Tibial nerve (tissue), 4 donors: ENCODE measurements at regions not wholly inside any gene's neighbourhood (a gene's known extent, or its start where the extent isn't known, plus 50 kb on each side); places are given as distances from the start of the nearest gene placed in this dataset.

Experiments
- DNase-seq, 2 donors: peaks; one replicate each; pipeline ENCODE4 v3.0.0-alpha.2; 2019; ENCODE audit warnings: low spot score in 2 of 2
- H3K27ac ChIP-seq, 4 donors: fragments of 200-600 bp; sonication (generic) in 3 of 4; one replicate each; pipeline ENCODE4 v1.5.1; 2017 to 2019; ENCODE audit warnings: mild to moderate bottlenecking in 1 of 4
- H3K27me3 ChIP-seq, 2 donors: fragments of 200-600 bp; sonication (generic) in 1 of 2; one replicate each; pipeline versions ENCODE4 v1.5.1 to v1.6.0; 2017 to 2019
- H3K36me3 ChIP-seq, 3 donors: fragments of 200-600 bp; sonication (generic); one replicate each; pipeline ENCODE4 v1.5.1; 2018 to 2019
- H3K4me1 ChIP-seq, 4 donors: fragments of 200-600 bp; sonication (generic) in 3 of 4; one replicate each; pipeline ENCODE4 v1.5.1; 2017 to 2019
- H3K4me3 ChIP-seq, 4 donors: fragments of 200-600 bp; sonication (generic) in 3 of 4; one replicate each; pipeline ENCODE4 v1.5.1; 2017 to 2019; ENCODE audit warnings: mild to moderate bottlenecking in 1 of 4, moderate library complexity in 1 of 4
- H3K9me3 ChIP-seq, 4 donors: fragments of 200-600 bp; sonication (generic) in 3 of 4; one replicate each; pipeline ENCODE4 v1.5.1; 2017 to 2019
- EP300 ChIP-seq, 2 donors: sonication (generic); formaldehyde crosslinking; IDR thresholded peaks; one replicate each; pipeline ENCODE4 v1.6.1; 2017; ENCODE audit warnings: antibody characterized with exemption in 2 of 2, mild to moderate bottlenecking in 1 of 2
- POLR2A ChIP-seq, 2 donors: fragments of 450-650 bp; IDR thresholded peaks; one replicate each; pipeline ENCODE4 v1.6.1; 2017; ENCODE audit warnings: antibody characterized with exemption in 2 of 2, mild to moderate bottlenecking in 2 of 2, moderate library complexity in 2 of 2
- WGBS, 2 donors: methylation state at CpG; one replicate each; pipeline ENCODE4 v1.1.5; 2018; 5-methylcytosine and 5-hydroxymethylcytosine counted together
- TF ChIP-seq, protein P1 (sequence below), 5 experiments: fragments of 200-600 bp in 3 of 5; fragments of 450-650 bp in 2 of 5; sonication (generic) in 3 of 5; IDR thresholded peaks; one replicate each; pipeline ENCODE4 v1.5.1; 2016 to 2019; ENCODE audit warnings: antibody characterized with exemption in 5 of 5, mild to moderate bottlenecking in 3 of 5, moderate library complexity in 2 of 5

GRCh38 chr7:9083837-9084236, 650.4 kb downstream of the NXPH1 start:
- no peak for TF ChIP-seq EP300 (IDR thresholded peaks at IDR 0.05)
- TF ChIP-seq POLR2A (IDR thresholded peaks at IDR 0.05), result no peak
- TF ChIP-seq, protein P1, sequence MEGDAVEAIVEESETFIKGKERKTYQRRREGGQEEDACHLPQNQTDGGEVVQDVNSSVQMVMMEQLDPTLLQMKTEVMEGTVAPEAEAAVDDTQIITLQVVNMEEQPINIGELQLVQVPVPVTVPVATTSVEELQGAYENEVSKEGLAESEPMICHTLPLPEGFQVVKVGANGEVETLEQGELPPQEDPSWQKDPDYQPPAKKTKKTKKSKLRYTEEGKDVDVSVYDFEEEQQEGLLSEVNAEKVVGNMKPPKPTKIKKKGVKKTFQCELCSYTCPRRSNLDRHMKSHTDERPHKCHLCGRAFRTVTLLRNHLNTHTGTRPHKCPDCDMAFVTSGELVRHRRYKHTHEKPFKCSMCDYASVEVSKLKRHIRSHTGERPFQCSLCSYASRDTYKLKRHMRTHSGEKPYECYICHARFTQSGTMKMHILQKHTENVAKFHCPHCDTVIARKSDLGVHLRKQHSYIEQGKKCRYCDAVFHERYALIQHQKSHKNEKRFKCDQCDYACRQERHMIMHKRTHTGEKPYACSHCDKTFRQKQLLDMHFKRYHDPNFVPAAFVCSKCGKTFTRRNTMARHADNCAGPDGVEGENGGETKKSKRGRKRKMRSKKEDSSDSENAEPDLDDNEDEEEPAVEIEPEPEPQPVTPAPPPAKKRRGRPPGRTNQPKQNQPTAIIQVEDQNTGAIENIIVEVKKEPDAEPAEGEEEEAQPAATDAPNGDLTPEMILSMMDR (IDR thresholded peaks at IDR 0.05), result no peak
- Histone ChIP-seq H3K4me3 (no peak overlapping the region), H3K9me3 (no peaks in the 10 kb centered on the region), H3K36me3 (no peaks in the 10 kb centered on the region), H3K27me3 (no peaks in the 10 kb centered on the region), H3K4me1 (no peaks in the 10 kb centered on the region), H3K27ac (no peak overlapping the region)
- WGBS, 2 donors, result 66 to 85% methylated on average over 5 of the region's 5 CpGs
- no peak for DNase-seq

GRCh38 chr7:9091282-9091681, 657.9 kb downstream of the NXPH1 start:
- no peaks in the 10 kb centered on the region for H3K9me3 ChIP-seq

DNA sequence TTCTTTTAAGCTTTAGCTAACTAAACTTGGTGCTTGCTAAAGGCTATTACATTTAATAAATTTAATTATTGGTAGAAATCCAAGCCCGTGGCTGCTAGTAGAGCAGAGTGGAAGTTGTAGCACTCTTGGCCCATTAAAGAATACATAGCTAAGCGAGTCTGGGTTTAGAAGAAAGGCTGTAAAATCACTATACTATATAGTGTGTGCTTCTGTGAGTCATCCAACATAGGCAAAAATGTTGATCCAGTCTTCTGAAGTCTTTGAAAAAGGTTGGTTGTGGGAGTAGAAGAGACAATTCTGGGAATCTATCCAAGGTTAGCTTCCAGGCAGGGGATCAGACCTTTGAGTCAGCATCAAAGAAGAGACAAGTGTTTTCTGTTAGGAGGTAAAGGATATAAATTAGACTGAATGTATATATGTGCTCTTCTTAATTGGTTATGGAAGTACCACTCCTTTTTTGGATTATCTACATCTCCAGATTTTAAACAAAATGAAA, 664.2 kb downstream of the NXPH1 start:
- Histone ChIP-seq H3K4me3 (no peak overlapping the region), H3K27me3 (no peaks in the 10 kb centered on the region), H3K27ac (no peak overlapping the region), H3K9me3 (no peaks in the 10 kb centered on the region), H3K4me1 (no peaks in the 10 kb centered on the region), H3K36me3 (no peaks in the 10 kb centered on the region)
- DNase-seq, result no peak
- TF ChIP-seq, protein P1 (IDR thresholded peaks at IDR 0.05), result no peak
- TF ChIP-seq POLR2A (IDR thresholded peaks at IDR 0.05), result no peak
- no peak for TF ChIP-seq EP300 (IDR thresholded peaks at IDR 0.05)
- WGBS, 2 donors, result 48 to 65% methylated on average over 2 of the region's 2 CpGs

More at GRCh38 chr7:9091282-9091681, 657.9 kb downstream of the NXPH1 start:
- H3K36me3 ChIP-seq, result no peaks in the 10 kb centered on the region
- no peak overlapping the region for H3K4me3 ChIP-seq
- TF ChIP-seq, protein P1 (IDR thresholded peaks at IDR 0.05), result no peak
- TF ChIP-seq EP300 (IDR thresholded peaks at IDR 0.05) (no peak), POLR2A (IDR thresholded peaks at IDR 0.05) (no peak)
- H3K4me1 ChIP-seq, result no peaks in the 10 kb centered on the region
- WGBS, 2 donors, result 81 to 85% methylated on average over 3 of the region's 3 CpGs
- H3K27me3 ChIP-seq, result no peaks in the 10 kb centered on the region
- no peak for DNase-seq
- H3K27ac ChIP-seq, result no peak overlapping the region

GRCh38 chr7:9100289-9100688, 666.9 kb downstream of the NXPH1 start:
- 74 to 76% methylated on average over 2 of the region's 2 CpGs for WGBS, 2 donors
- no peak overlapping the region for H3K4me3 ChIP-seq
- H3K27me3 ChIP-seq, result no peaks in the 10 kb centered on the region
- TF ChIP-seq, protein P1 (IDR thresholded peaks at IDR 0.05), result no peak
- no peak for TF ChIP-seq POLR2A (IDR thresholded peaks at IDR 0.05)
- TF ChIP-seq EP300 (IDR thresholded peaks at IDR 0.05), result no peak
- no peaks in the 10 kb centered on the region for H3K36me3 ChIP-seq
- no peak for DNase-seq
- H3K27ac ChIP-seq, result no peak overlapping the region
- no peaks in the 10 kb centered on the region for H3K4me1 ChIP-seq
- H3K9me3 ChIP-seq, result no peaks in the 10 kb centered on the region

GRCh38 chr7:9102846-9103245, 669.4 kb downstream of the NXPH1 start:
- Histone ChIP-seq H3K27me3 (no peaks in the 10 kb centered on the region), H3K9me3 (peaks cover 0 to 8% (median 0%) of the 10 kb centered on the region in 4 donors), H3K36me3 (no peaks in the 10 kb centered on the region), H3K27ac (no peak overlapping the region), H3K4me1 (no peaks in the 10 kb centered on the region), H3K4me3 (no peak overlapping the region)
- TF ChIP-seq EP300 (IDR thresholded peaks at IDR 0.05), result no peak
- no peak for DNase-seq

DNA sequence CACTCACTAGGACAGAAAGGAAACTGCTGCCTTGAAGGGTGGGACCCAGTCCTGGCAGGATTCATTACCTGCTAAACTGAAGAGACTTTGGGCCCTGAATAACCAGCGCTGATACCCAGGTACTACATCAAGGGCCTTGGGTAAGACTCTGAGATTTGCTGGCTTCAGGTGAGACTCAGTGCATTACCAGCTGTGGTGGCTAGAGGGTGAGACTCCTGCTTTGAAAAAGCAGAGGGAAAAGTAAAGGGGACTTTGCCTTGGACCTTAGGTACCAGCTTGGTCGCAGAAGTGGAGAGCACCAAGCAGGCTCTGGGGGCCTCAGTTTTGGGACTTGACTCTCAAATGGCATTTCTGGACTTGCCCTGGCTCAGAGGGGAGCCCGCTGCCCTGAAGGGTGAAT, 673.3 kb downstream of the NXPH1 start:
- Histone ChIP-seq H3K36me3 (no peaks in the 10 kb centered on the region), H3K4me1 (no peaks in the 10 kb centered on the region), H3K27ac (no peak overlapping the region), H3K4me3 (no peak overlapping the region), H3K9me3 (peaks cover 0 to 33% (median 3%) of the 10 kb centered on the region in 4 donors), H3K27me3 (no peaks in the 10 kb centered on the region)
- TF ChIP-seq EP300 (IDR thresholded peaks at IDR 0.05) (no peak), POLR2A (IDR thresholded peaks at IDR 0.05) (no peak)
- TF ChIP-seq, protein P1 (IDR thresholded peaks at IDR 0.05), result no peak
- DNase-seq, result no peak
- 86 to 93% methylated on average over 3 of the region's 3 CpGs for WGBS, 2 donors
